ENCODE measurements at regions not wholly inside any gene's neighbourhood (a gene's known extent, or its start where the extent isn't known, plus 50 kb on each side); places are given as distances from the start of the nearest gene placed in this dataset.

- Histone ChIP-seq H3K9me3 (ENCODE audit: control insufficient read depth in 2 of 2, low read length in 2 of 2) (no peaks in the 10 kb centered on the region), H3K27ac (ENCODE audit: low read length) (no peak overlapping the region), H3K27me3 (ENCODE audit: control insufficient read depth in 1 of 2, insufficient read depth in 2 of 2, low read length in 2 of 2) (no peaks in the 10 kb centered on the region), H3K36me3 (ENCODE audit: control insufficient read depth in 2 of 2, insufficient read depth in 2 of 2, low read length in 2 of 2) (no peaks in the 10 kb centered on the region), H3K4me1 (ENCODE audit: control insufficient read depth, insufficient read depth, low read length) (no peaks in the 10 kb centered on the region), H3K9ac (ENCODE audit: low read length in 2 of 2) (no peak overlapping the region), H3K4me3 (ENCODE audit: low read length in 2 of 2) (no peak overlapping the region)
These were observed 1572.1 kb upstream of the LRRTM1 start for GRCh38 chr2:81876624-81877023.

DNA sequence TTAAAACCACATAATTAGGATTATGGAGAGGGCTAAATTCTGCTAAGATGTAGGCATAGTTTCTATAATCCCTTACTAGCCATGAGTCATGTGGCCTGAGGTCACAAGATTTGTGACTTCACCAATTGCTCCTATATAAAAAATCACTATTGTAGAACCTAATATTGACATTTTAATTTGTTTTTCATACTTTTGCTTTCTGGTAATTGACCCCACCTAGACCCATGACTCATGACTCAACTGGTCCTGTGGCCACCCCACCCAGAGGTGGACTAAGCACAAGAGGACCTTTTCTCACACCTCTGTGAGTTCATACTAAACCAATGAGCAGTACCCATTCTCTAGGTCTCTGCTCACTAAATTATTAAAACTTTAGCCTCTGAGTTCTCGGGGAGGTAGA lies 1567.5 kb upstream of the LRRTM1 start:
- H3K4me1 ChIP-seq (ENCODE audit: control insufficient read depth, insufficient read depth, low read length), result no peaks in the 10 kb centered on the region
- no peaks in the 10 kb centered on the region for H3K27me3 ChIP-seq (ENCODE audit: control insufficient read depth in 1 of 2, insufficient read depth in 2 of 2, low read length in 2 of 2)
- no peak overlapping the region for H3K4me3 ChIP-seq (ENCODE audit: low read length in 2 of 2)
- H3K27ac ChIP-seq (ENCODE audit: low read length), result no peak overlapping the region
- no peaks in the 10 kb centered on the region for H3K9me3 ChIP-seq (ENCODE audit: control insufficient read depth in 2 of 2, low read length in 2 of 2)
- H3K9ac ChIP-seq (ENCODE audit: low read length in 2 of 2), result no peak overlapping the region
- H3K36me3 ChIP-seq (ENCODE audit: control insufficient read depth in 2 of 2, insufficient read depth in 2 of 2, low read length in 2 of 2), result no peaks in the 10 kb centered on the region

GRCh38 chr2:81870119-81870518 lies 1565.6 kb upstream of the LRRTM1 start:
- H3K4me3 ChIP-seq (ENCODE audit: low read length in 2 of 2), result no peak overlapping the region
- H3K4me1 ChIP-seq (ENCODE audit: control insufficient read depth, insufficient read depth, low read length), result no peaks in the 10 kb centered on the region
- H3K27me3 ChIP-seq (ENCODE audit: control insufficient read depth in 1 of 2, insufficient read depth in 2 of 2, low read length in 2 of 2), result no peaks in the 10 kb centered on the region
- H3K27ac ChIP-seq (ENCODE audit: low read length), result no peak overlapping the region
- no peaks in the 10 kb centered on the region for H3K36me3 ChIP-seq (ENCODE audit: control insufficient read depth in 2 of 2, insufficient read depth in 2 of 2, low read length in 2 of 2)
- H3K9me3 ChIP-seq (ENCODE audit: control insufficient read depth in 2 of 2, low read length in 2 of 2), result no peaks in the 10 kb centered on the region
- no peak overlapping the region for H3K9ac ChIP-seq (ENCODE audit: low read length in 2 of 2)

DNA sequence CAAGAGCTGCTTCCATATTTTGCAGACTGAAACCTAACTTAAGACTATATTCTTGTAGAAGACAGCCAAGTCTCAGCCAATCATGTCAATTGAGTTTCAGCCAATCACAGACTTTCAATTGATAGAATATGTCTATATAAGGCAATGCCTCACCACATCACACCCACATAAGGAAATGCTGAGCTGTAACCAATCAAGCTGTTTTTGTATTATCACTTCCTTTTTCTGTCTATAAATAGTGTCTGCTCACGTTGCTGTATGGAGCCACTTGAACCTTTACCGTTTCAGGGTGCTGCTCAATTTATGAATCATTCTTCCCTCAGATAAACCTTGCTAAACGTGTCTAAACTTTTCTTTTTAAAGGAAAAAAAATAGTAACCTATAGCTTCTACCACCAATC lies 1554.4 kb upstream of the LRRTM1 start:
- no peaks in the 10 kb centered on the region for H3K9me3 ChIP-seq (ENCODE audit: control insufficient read depth in 2 of 2, low read length in 2 of 2)
- H3K27ac ChIP-seq (ENCODE audit: low read length), result no peak overlapping the region
- no peaks in the 10 kb centered on the region for H3K36me3 ChIP-seq (ENCODE audit: control insufficient read depth in 2 of 2, insufficient read depth in 2 of 2, low read length in 2 of 2)

DNA sequence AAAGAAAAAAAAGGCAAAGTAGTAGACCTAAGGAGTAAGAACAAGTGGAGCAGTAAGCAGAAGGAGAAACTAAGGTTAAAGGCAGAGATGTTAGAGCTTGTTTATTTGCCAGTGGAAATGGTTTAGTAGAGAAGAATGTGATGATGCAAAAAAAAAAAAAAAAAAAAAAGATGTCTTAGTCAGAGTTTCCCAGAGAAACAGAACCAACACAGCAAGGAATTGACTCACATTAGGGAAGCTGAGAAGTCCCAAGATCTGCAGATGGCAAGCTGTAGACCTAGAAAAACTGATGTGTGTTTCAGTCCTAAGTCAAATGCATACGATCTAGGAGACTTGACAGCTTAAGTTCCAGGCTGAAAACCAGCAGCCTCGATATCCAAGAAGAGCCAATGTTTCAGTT lies 1548.8 kb upstream of the LRRTM1 start:
- Histone ChIP-seq H3K9ac (ENCODE audit: low read length in 2 of 2) (no peak overlapping the region), H3K9me3 (ENCODE audit: control insufficient read depth in 2 of 2, low read length in 2 of 2) (no peaks in the 10 kb centered on the region), H3K27me3 (ENCODE audit: control insufficient read depth in 1 of 2, insufficient read depth in 2 of 2, low read length in 2 of 2) (no peaks in the 10 kb centered on the region), H3K4me3 (ENCODE audit: low read length in 2 of 2) (no peak overlapping the region), H3K36me3 (ENCODE audit: control insufficient read depth in 2 of 2, insufficient read depth in 2 of 2, low read length in 2 of 2) (no peaks in the 10 kb centered on the region), H3K27ac (ENCODE audit: low read length) (no peak overlapping the region), H3K4me1 (ENCODE audit: control insufficient read depth, insufficient read depth, low read length) (no peaks in the 10 kb centered on the region)

More for the DNA sequence above, 1554.4 kb upstream of the LRRTM1 start:
- Histone ChIP-seq H3K4me1 (ENCODE audit: control insufficient read depth, insufficient read depth, low read length) (no peaks in the 10 kb centered on the region), H3K9ac (ENCODE audit: low read length in 2 of 2) (no peak overlapping the region), H3K4me3 (ENCODE audit: low read length in 2 of 2) (no peak overlapping the region), H3K27me3 (ENCODE audit: control insufficient read depth in 1 of 2, insufficient read depth in 2 of 2, low read length in 2 of 2) (no peaks in the 10 kb centered on the region)

GRCh38 chr2:81852651-81853050 lies 1548.1 kb upstream of the LRRTM1 start:
- no peak overlapping the region for H3K4me3 ChIP-seq (ENCODE audit: low read length in 2 of 2)
- H3K4me1 ChIP-seq (ENCODE audit: control insufficient read depth, insufficient read depth, low read length), result no peaks in the 10 kb centered on the region
- H3K36me3 ChIP-seq (ENCODE audit: control insufficient read depth in 2 of 2, insufficient read depth in 2 of 2, low read length in 2 of 2), result no peaks in the 10 kb centered on the region
- H3K27ac ChIP-seq (ENCODE audit: low read length), result no peak overlapping the region
- no peaks in the 10 kb centered on the region for H3K9me3 ChIP-seq (ENCODE audit: control insufficient read depth in 2 of 2, low read length in 2 of 2)
- H3K9ac ChIP-seq (ENCODE audit: low read length in 2 of 2), result no peak overlapping the region
- H3K27me3 ChIP-seq (ENCODE audit: control insufficient read depth in 1 of 2, insufficient read depth in 2 of 2, low read length in 2 of 2), result no peaks in the 10 kb centered on the region

GRCh38 chr2:81839780-81840179 lies 1535.2 kb upstream of the LRRTM1 start:
- H3K36me3 ChIP-seq (ENCODE audit: control insufficient read depth in 2 of 2, insufficient read depth in 2 of 2, low read length in 2 of 2), result no peaks in the 10 kb centered on the region
- H3K4me3 ChIP-seq (ENCODE audit: low read length in 2 of 2), result no peak overlapping the region
- no peak overlapping the region for H3K9ac ChIP-seq (ENCODE audit: low read length in 2 of 2)
- H3K4me1 ChIP-seq (ENCODE audit: control insufficient read depth, insufficient read depth, low read length), result no peaks in the 10 kb centered on the region
- H3K27me3 ChIP-seq (ENCODE audit: control insufficient read depth in 1 of 2, insufficient read depth in 2 of 2, low read length in 2 of 2), result no peaks in the 10 kb centered on the region
- H3K27ac ChIP-seq (ENCODE audit: low read length), result no peak overlapping the region
- no peaks in the 10 kb centered on the region for H3K9me3 ChIP-seq (ENCODE audit: control insufficient read depth in 2 of 2, low read length in 2 of 2)

GRCh38 chr2:81835321-81836000 lies 1530.9 kb upstream of the LRRTM1 start:
- Histone ChIP-seq H3K27ac (ENCODE audit: low read length) (no peak overlapping the region), H3K27me3 (ENCODE audit: control insufficient read depth in 1 of 2, insufficient read depth in 2 of 2, low read length in 2 of 2) (no peaks in the 10 kb centered on the region)

DNA sequence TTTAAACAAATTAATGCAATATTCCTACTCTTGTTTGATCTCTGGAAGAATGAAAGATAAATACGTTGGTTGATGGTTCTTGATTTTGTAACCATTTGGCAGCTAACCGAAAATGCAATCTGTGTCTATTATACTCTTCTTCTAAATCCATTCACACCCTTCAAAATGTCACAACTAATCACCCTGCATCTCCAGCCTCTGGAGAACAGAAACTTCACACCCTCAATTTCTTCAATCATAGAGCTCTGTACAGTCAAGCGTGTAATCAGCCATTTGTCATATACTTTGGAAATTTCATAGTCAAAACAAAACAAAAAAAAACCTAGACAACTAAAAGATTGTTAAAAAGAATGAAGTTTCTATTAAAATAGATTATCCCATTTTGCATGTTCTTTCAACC lies 1482.3 kb upstream of the LRRTM1 start:
- Histone ChIP-seq H3K9ac (ENCODE audit: low read length in 2 of 2) (no peak overlapping the region), H3K27me3 (ENCODE audit: control insufficient read depth in 1 of 2, insufficient read depth in 2 of 2, low read length in 2 of 2) (no peaks in the 10 kb centered on the region), H3K4me1 (ENCODE audit: control insufficient read depth, insufficient read depth, low read length) (no peaks in the 10 kb centered on the region)

More at GRCh38 chr2:81835321-81836000, 1530.9 kb upstream of the LRRTM1 start:
- Histone ChIP-seq H3K36me3 (ENCODE audit: control insufficient read depth in 2 of 2, insufficient read depth in 2 of 2, low read length in 2 of 2) (no peaks in the 10 kb centered on the region), H3K9me3 (ENCODE audit: control insufficient read depth in 2 of 2, low read length in 2 of 2) (no peaks in the 10 kb centered on the region), H3K4me3 (ENCODE audit: low read length in 2 of 2) (no peak overlapping the region), H3K9ac (ENCODE audit: low read length in 2 of 2) (no peak overlapping the region), H3K4me1 (ENCODE audit: control insufficient read depth, insufficient read depth, low read length) (no peaks in the 10 kb centered on the region)

DNA sequence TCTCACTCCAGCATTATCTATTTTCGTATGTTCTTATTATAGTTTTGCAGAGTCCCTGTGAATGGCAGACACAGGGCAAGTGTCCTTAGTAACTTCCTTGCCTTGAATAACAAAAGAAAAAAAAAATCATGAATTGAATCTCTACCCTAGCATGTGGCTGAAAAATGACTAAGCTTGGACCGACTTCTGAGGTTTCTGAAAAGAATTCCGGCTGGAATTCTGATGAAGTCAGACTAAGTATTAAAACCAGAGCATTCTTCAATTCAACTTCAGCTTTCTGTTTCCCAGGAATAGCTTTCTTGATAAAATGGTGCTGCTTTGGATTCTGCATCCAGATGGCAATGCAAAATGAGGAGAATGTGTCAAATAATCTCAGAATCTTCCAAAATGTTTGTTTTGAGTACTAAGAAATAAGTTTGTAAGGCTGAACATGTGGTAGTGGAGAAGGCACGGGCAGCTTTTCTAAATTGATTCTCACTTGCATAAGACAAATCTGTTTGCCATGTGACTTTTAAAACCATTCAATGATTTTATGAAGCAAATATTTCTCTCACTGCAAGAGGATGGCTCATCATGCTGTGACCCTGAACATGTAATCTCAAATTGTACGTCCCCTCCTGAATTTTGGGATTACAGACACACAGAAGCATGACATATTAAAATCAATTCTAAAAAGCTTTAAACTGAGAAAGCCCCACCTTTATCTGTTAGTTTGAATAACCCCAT lies 1462.8 kb upstream of the LRRTM1 start:
- Histone ChIP-seq H3K36me3 (ENCODE audit: control insufficient read depth in 2 of 2, insufficient read depth in 2 of 2, low read length in 2 of 2) (no peaks in the 10 kb centered on the region), H3K4me1 (ENCODE audit: control insufficient read depth, insufficient read depth, low read length) (no peaks in the 10 kb centered on the region), H3K9ac (ENCODE audit: low read length in 2 of 2) (no peak overlapping the region), H3K4me3 (ENCODE audit: low read length in 2 of 2) (no peak overlapping the region), H3K27me3 (ENCODE audit: control insufficient read depth in 1 of 2, insufficient read depth in 2 of 2, low read length in 2 of 2) (no peaks in the 10 kb centered on the region), H3K27ac (ENCODE audit: low read length) (no peak overlapping the region), H3K9me3 (ENCODE audit: control insufficient read depth in 2 of 2, low read length in 2 of 2) (no peaks in the 10 kb centered on the region)

More for the DNA sequence above, 1482.3 kb upstream of the LRRTM1 start:
- H3K9me3 ChIP-seq (ENCODE audit: control insufficient read depth in 2 of 2, low read length in 2 of 2), result no peaks in the 10 kb centered on the region
- no peaks in the 10 kb centered on the region for H3K36me3 ChIP-seq (ENCODE audit: control insufficient read depth in 2 of 2, insufficient read depth in 2 of 2, low read length in 2 of 2)
- no peak overlapping the region for H3K27ac ChIP-seq (ENCODE audit: low read length)
- no peak overlapping the region for H3K4me3 ChIP-seq (ENCODE audit: low read length in 2 of 2)

- no peak overlapping the region for H3K4me3 ChIP-seq (ENCODE audit: low read length in 2 of 2)
- no peak overlapping the region for H3K27ac ChIP-seq (ENCODE audit: low read length)
- H3K9me3 ChIP-seq (ENCODE audit: control insufficient read depth in 2 of 2, low read length in 2 of 2), result peaks cover 0 to 2% of the 10 kb centered on the region in 2 donors
- no peaks in the 10 kb centered on the region for H3K27me3 ChIP-seq (ENCODE audit: control insufficient read depth in 1 of 2, insufficient read depth in 2 of 2, low read length in 2 of 2)
- H3K36me3 ChIP-seq (ENCODE audit: control insufficient read depth in 2 of 2, insufficient read depth in 2 of 2, low read length in 2 of 2), result no peaks in the 10 kb centered on the region
- H3K9ac ChIP-seq (ENCODE audit: low read length in 2 of 2), result no peak overlapping the region
- no peaks in the 10 kb centered on the region for H3K4me1 ChIP-seq (ENCODE audit: control insufficient read depth, insufficient read depth, low read length)
These were observed 1443.0 kb upstream of the LRRTM1 start for GRCh38 chr2:81747481-81748070.

Measured in stomach smooth muscle (tissue), 2 donors.